ENCODE measurements at regions not wholly inside any gene's neighbourhood (a gene's known extent, or its start where the extent isn't known, plus 50 kb on each side); places are given as distances from the start of the nearest gene placed in this dataset.

- TF ChIP-seq, protein P1, sequence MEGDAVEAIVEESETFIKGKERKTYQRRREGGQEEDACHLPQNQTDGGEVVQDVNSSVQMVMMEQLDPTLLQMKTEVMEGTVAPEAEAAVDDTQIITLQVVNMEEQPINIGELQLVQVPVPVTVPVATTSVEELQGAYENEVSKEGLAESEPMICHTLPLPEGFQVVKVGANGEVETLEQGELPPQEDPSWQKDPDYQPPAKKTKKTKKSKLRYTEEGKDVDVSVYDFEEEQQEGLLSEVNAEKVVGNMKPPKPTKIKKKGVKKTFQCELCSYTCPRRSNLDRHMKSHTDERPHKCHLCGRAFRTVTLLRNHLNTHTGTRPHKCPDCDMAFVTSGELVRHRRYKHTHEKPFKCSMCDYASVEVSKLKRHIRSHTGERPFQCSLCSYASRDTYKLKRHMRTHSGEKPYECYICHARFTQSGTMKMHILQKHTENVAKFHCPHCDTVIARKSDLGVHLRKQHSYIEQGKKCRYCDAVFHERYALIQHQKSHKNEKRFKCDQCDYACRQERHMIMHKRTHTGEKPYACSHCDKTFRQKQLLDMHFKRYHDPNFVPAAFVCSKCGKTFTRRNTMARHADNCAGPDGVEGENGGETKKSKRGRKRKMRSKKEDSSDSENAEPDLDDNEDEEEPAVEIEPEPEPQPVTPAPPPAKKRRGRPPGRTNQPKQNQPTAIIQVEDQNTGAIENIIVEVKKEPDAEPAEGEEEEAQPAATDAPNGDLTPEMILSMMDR (CRISPR knock-in tag; IDR thresholded peaks at IDR 0.05), result no peak
- no peak for TF ChIP-seq TAF1 (CRISPR knock-in tag; IDR thresholded peaks at IDR 0.05)
These were observed 71.6 kb downstream of the MCFD2 start for GRCh38 chr2:46844034-46844433.

Measured in HepG2 (cell line).